Keratinocyte (primary cell): ENCODE measurements at regions not wholly inside any gene's neighbourhood (a gene's known extent, or its start where the extent isn't known, plus 50 kb on each side); places are given as distances from the start of the nearest gene placed in this dataset.

Experiments used
- DNase-seq: peaks from one replicate; pipeline ENCODE4 v3.0.0-alpha.2; 2011; ENCODE audit warnings: low read depth, missing footprints, low spot score
- FAIRE-seq: peaks from 2 replicates; lab custom pipeline; 2011; peaks lifted over from hg19 to GRCh38; lab: Jason Lieb, UNC
- H2AFZ ChIP-seq: 2 replicates; pipeline ENCODE4 v1.6.0; 2012; ENCODE audit warnings: low read length, control low read depth, inconsistent platforms; ENCODE audit not compliant: control insufficient read depth
- H3K27ac ChIP-seq: 2 replicates; pipeline ENCODE4 v1.5.1; 2011; ENCODE audit warnings: low read length; ENCODE audit not compliant: control insufficient read depth, insufficient read depth
- H3K27me3 ChIP-seq: 3 replicates; pipeline ENCODE4 v1.6.0; 2011; ENCODE audit warnings: low read length; ENCODE audit not compliant: control insufficient read depth, insufficient read depth; ENCODE audit errors: extremely low read depth
- H3K36me3 ChIP-seq, 2 experiments: 2 replicates in 1 of 2; 3 replicates in 1 of 2; pipeline ENCODE4 v1.5.1; 2011; ENCODE audit warnings: low read length in 2 of 2, mild to moderate bottlenecking in 1 of 2; ENCODE audit not compliant: control insufficient read depth in 2 of 2, insufficient read depth in 2 of 2; ENCODE audit errors: extremely low read depth in 1 of 2
- H3K4me1 ChIP-seq: 3 replicates; pipeline ENCODE4 v1.5.1; 2011; ENCODE audit warnings: low read length; ENCODE audit not compliant: control insufficient read depth, insufficient read depth; ENCODE audit errors: extremely low read depth
- H3K4me2 ChIP-seq: 3 replicates; pipeline ENCODE4 v1.6.0; 2011; ENCODE audit warnings: low read depth, low read length; ENCODE audit not compliant: control insufficient read depth, insufficient read depth; ENCODE audit errors: extremely low read depth
- H3K4me3 ChIP-seq, 3 experiments: fragments of 200-600 bp in 1 of 3; sonication (generic) in 1 of 3; 2 replicates in 2 of 3; 3 replicates in 1 of 3; pipeline ENCODE4 v1.5.1; 2011 to 2016; ENCODE audit warnings: low read length in 3 of 3, mild to moderate bottlenecking in 3 of 3, control low read depth in 2 of 3, inconsistent platforms in 1 of 3, low read depth in 1 of 3, mixed read lengths in 1 of 3, mixed run types in 1 of 3, moderate library complexity in 1 of 3; ENCODE audit not compliant: control insufficient read depth in 2 of 3, insufficient read depth in 2 of 3; ENCODE audit errors: extremely low read depth in 1 of 3
- H3K79me2 ChIP-seq: 2 replicates; pipeline ENCODE4 v1.6.0; 2012; ENCODE audit warnings: low read length; ENCODE audit not compliant: control insufficient read depth, insufficient read depth
- H3K9ac ChIP-seq: 3 replicates; pipeline ENCODE4 v1.6.0; 2011; ENCODE audit warnings: low read length; ENCODE audit not compliant: control insufficient read depth, insufficient read depth; ENCODE audit errors: extremely low read depth
- H3K9me1 ChIP-seq: 3 replicates; pipeline ENCODE4 v1.6.0; 2011; ENCODE audit warnings: low read length; ENCODE audit not compliant: control insufficient read depth, insufficient read depth; ENCODE audit errors: extremely low read depth
- H3K9me3 ChIP-seq: 2 replicates; pipeline ENCODE4 v1.5.1; 2012; ENCODE audit warnings: low read depth, low read length; ENCODE audit not compliant: control insufficient read depth
- H4K20me1 ChIP-seq: 3 replicates; pipeline ENCODE4 v1.6.0; 2011; ENCODE audit warnings: low read length; ENCODE audit not compliant: control insufficient read depth, insufficient read depth; ENCODE audit errors: extremely low read depth
- EZH2 ChIP-seq: IDR thresholded peaks from one replicate; pipeline ENCODE4 v1.6.1; 2012; ENCODE audit warnings: inconsistent platforms, mild to moderate bottlenecking, low read length, moderate library complexity
- dilution Hi-C: fragments of 300-500 bp; cut with MboI; formaldehyde crosslinking; loops from one replicate; pipeline ENCODE4 v1.7.0; 2020; ENCODE audit warnings: low sequenced_read_pairs; ENCODE audit not compliant: extremely low pct_ligation_motif_present
- TF ChIP-seq, protein P1 (sequence below), 3 experiments: IDR thresholded peaks in 1 of 3; conservative IDR thresholded peaks in 1 of 3; optimal IDR thresholded peaks in 1 of 3; 2 replicates in 2 of 3; 3 replicates in 1 of 3; pipeline versions ENCODE3 to v1.5.1; 2011; ENCODE audit warnings: low read length in 3 of 3, mild to moderate bottlenecking in 3 of 3, moderate library complexity in 2 of 3, control low read depth in 1 of 3, inconsistent platforms in 1 of 3; ENCODE audit not compliant: insufficient read depth in 2 of 3; ENCODE audit errors: extremely low read depth in 1 of 3

DNA sequence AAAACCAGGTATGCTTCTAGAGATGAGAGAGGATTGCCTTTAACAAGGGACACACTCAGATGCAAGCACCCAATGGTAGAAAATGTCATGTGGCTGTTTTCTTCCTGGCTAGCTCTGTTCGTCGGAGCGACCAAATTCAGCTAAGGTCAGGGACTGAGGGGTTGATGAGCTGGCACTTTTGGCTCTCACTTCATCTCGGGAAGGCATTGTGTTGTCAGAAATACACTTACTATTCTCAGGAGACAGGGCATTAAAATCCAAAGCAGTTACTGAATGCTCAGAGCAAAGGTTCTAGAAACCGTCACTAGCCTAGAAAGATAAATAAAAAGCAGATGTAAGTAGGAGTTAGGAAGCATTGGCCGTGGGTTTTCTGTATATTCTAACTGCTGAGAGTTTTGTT lies 275.7 kb upstream of the SSTR1 start:
- Histone ChIP-seq H3K9me3 (no peaks in the 10 kb centered on the region), H3K79me2 (no peaks in the 10 kb centered on the region), H3K27ac (no peak overlapping the region), H3K27me3 (no peaks in the 10 kb centered on the region), H3K36me3 (no peaks in the 10 kb centered on the region), H3K4me2 (no peak overlapping the region), H3K4me3 (no peak overlapping the region), H3K9me1 (no peaks in the 10 kb centered on the region), H4K20me1 (no peaks in the 10 kb centered on the region), H3K4me1 (no peaks in the 10 kb centered on the region), H2AFZ (no peak overlapping the region), H3K9ac (no peak overlapping the region)
- TF ChIP-seq, protein P1, sequence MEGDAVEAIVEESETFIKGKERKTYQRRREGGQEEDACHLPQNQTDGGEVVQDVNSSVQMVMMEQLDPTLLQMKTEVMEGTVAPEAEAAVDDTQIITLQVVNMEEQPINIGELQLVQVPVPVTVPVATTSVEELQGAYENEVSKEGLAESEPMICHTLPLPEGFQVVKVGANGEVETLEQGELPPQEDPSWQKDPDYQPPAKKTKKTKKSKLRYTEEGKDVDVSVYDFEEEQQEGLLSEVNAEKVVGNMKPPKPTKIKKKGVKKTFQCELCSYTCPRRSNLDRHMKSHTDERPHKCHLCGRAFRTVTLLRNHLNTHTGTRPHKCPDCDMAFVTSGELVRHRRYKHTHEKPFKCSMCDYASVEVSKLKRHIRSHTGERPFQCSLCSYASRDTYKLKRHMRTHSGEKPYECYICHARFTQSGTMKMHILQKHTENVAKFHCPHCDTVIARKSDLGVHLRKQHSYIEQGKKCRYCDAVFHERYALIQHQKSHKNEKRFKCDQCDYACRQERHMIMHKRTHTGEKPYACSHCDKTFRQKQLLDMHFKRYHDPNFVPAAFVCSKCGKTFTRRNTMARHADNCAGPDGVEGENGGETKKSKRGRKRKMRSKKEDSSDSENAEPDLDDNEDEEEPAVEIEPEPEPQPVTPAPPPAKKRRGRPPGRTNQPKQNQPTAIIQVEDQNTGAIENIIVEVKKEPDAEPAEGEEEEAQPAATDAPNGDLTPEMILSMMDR (optimal IDR thresholded peaks at IDR 0.05 in 1 of 3, IDR thresholded peaks at IDR 0.05 in 1 of 3, conservative IDR thresholded peaks at IDR 0.05 in 1 of 3; ENCODE audit: extremely low read depth in 1 of 3, insufficient read depth in 2 of 3, low read length in 3 of 3), result no peak
- no peak for TF ChIP-seq EZH2
- no peak for DNase-seq
- no peak for FAIRE-seq
- dilution Hi-C loops, result no loop called here

DNA sequence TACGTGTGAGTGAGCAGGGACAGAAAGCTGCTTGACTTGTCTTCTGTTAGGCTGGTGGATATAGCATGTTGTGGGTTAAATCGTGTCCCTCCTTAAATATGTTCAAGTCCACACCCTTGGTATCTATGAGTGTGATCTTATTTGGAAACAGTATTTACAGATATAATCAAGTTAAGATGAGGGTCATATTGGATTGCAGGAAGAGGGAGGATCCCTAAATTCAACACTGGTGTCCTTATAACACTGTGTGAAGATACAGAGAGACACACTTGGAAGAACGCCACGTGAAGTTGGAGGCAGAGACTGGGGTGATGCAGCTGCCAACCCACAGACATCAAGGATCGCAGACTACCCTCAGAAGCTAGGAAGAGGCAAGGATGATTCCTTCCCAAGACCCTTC lies 275.2 kb upstream of the SSTR1 start:
- no peak for TF ChIP-seq EZH2
- TF ChIP-seq, protein P1 (optimal IDR thresholded peaks at IDR 0.05 in 1 of 3, IDR thresholded peaks at IDR 0.05 in 1 of 3, conservative IDR thresholded peaks at IDR 0.05 in 1 of 3; ENCODE audit: extremely low read depth in 1 of 3, insufficient read depth in 2 of 3, low read length in 3 of 3), result no peak
- Histone ChIP-seq H3K79me2 (no peaks in the 10 kb centered on the region), H3K9me3 (no peaks in the 10 kb centered on the region), H3K36me3 (no peaks in the 10 kb centered on the region), H4K20me1 (no peaks in the 10 kb centered on the region), H3K27me3 (no peaks in the 10 kb centered on the region), H3K9me1 (no peaks in the 10 kb centered on the region), H3K4me2 (no peak overlapping the region), H3K27ac (no peak overlapping the region), H2AFZ (no peak overlapping the region), H3K4me3 (no peak overlapping the region), H3K4me1 (no peaks in the 10 kb centered on the region), H3K9ac (no peak overlapping the region)
- no peak for DNase-seq
- dilution Hi-C loops, result no loop called here
- FAIRE-seq, result no peak
